Left ventricle myocardium inferior (tissue), 1 donor: ENCODE measurements at regions not wholly inside any gene's neighbourhood (a gene's known extent, or its start where the extent isn't known, plus 50 kb on each side); places are given as distances from the start of the nearest gene placed in this dataset.

Experiments used
- DNase-seq: peaks from one replicate; pipeline ENCODE4 v3.0.0-alpha.2; 2020
- H3K27ac ChIP-seq: fragments of 200-600 bp; replicated peaks from 2 replicates; pipeline ENCODE4 v1.8.0; 2021
- H3K27me3 ChIP-seq: fragments of 200-600 bp; 2 replicates; pipeline ENCODE4 v1.8.0; 2021; ENCODE audit warnings: low read depth
- H3K36me3 ChIP-seq: fragments of 200-600 bp; 2 replicates; pipeline ENCODE4 v1.8.0; 2021
- H3K4me1 ChIP-seq: fragments of 200-600 bp; 2 replicates; pipeline ENCODE4 v1.8.0; 2021
- H3K4me3 ChIP-seq: fragments of 200-600 bp; 2 replicates; pipeline ENCODE4 v1.8.0; 2021; ENCODE audit warnings: mild to moderate bottlenecking, moderate library complexity
- H3K9me3 ChIP-seq: fragments of 200-600 bp; replicated peaks from 2 replicates; pipeline ENCODE4 v1.8.0; 2021
- CTCF ChIP-seq: fragments of 200-600 bp; IDR thresholded peaks from 2 replicates; pipeline ENCODE4 v1.8.0; 2021; ENCODE audit warnings: antibody characterized with exemption, mild to moderate bottlenecking, borderline replicate concordance
- intact Hi-C: fragments of 100-400 bp; cut with micrococcal nuclease; formaldehyde crosslinking; loops from one replicate; pipeline ENCODE4 v1.11.0; 2022
- donor health status: DM: no; HTN: yes; CAD: no; lungs with severe emphysema.

GRCh38 chr11:90798769-90799168, 575.9 kb upstream of the CHORDC1 start:
- intact Hi-C loops = no loop called here
- TF ChIP-seq CTCF = no peak
- no peaks in the 10 kb centered on the region for H3K9me3 ChIP-seq
- H3K4me1 ChIP-seq = no peaks in the 10 kb centered on the region
- no peaks in the 10 kb centered on the region for H3K36me3 ChIP-seq
- H3K4me3 ChIP-seq = no peak overlapping the region
- no peak for DNase-seq
- H3K27me3 ChIP-seq = no peaks in the 10 kb centered on the region
- H3K27ac ChIP-seq = no peak overlapping the region

DNA sequence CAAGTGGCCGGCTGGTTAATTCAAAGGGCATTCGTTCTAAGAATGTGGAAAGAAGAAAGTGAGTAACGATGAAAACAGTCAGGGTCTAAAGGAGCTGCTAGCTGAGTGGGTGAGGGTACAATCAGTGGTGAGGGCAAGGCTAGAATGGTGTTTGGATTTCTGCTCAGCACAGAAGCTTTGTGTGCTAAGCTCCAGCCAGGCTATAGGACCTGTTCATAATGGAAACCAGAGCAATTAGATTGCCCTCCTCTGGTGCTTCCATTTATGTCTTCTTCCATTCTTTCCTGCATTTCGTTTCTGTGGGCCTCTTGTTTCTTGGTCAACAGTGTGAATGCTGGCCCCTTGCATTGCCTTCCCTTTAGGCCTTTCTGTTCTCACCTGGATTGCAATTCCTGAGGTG, 572.9 kb upstream of the CHORDC1 start:
- DNase-seq = no peak
- Histone ChIP-seq H3K27ac (no peak overlapping the region), H3K4me3 (no peak overlapping the region), H3K27me3 (no peaks in the 10 kb centered on the region), H3K36me3 (no peaks in the 10 kb centered on the region), H3K4me1 (no peaks in the 10 kb centered on the region), H3K9me3 (peaks cover under 1% of the 10 kb centered on the region)
- TF ChIP-seq CTCF = no peak
- intact Hi-C loops = no loop called here

DNA sequence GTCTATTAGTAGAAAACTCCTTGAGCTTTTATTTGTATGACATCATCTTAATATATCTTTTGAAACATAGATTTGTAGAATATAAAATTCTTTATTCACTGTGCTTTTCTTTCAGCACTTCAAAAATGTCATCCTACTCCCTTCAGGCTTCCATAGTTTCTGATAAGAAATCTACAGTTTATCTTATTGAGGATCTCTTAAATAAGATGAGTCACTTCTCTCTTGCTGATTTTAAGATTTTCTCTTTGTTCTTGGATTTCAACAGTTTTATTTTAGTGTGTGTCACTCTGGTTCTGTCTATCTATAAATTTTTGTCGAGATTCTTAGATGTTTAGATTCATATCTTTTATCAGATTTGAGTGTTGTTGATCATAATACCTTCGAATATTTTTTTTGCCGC, 566.1 kb upstream of the CHORDC1 start:
- intact Hi-C loops = no loop called here
- Histone ChIP-seq H3K9me3 (peaks cover 59% of the 10 kb centered on the region), H3K4me3 (no peak overlapping the region), H3K27ac (no peak overlapping the region), H3K27me3 (no peaks in the 10 kb centered on the region), H3K4me1 (no peaks in the 10 kb centered on the region), H3K36me3 (no peaks in the 10 kb centered on the region)
- TF ChIP-seq CTCF = no peak
- DNase-seq = no peak

DNA sequence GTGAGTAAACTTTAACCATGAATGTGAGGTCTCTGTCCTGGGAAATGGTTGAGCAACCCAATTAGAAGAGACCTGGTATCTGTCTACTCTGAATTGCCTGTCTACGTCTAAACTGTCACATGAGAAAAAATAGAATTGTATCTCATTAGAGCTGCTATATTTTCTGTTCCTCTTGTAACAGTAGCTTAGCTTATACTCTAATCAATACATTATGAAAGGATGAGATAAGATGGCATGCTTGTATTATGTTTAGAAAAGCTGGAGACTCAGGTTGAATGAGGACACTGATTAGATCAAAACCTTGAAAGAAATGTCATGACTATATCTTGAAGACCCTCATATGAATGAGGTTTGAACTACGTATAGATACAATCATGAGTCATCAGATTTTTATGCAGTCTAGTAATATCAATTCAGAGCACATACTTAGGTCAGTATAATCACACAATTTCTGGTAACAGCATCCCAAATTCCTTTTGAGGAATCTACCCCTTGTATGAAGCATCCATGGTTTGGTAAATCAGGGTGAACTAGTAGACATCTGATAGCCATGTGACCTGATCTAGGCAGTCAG, 561.5 kb upstream of the CHORDC1 start:
- no peak overlapping the region for H3K27ac ChIP-seq
- DNase-seq = no peak
- intact Hi-C loops = no loop called here
- peaks cover 45% of the 10 kb centered on the region for H3K9me3 ChIP-seq
- no peak for TF ChIP-seq CTCF
- no peak overlapping the region for H3K4me3 ChIP-seq
- H3K4me1 ChIP-seq = no peaks in the 10 kb centered on the region
- no peaks in the 10 kb centered on the region for H3K36me3 ChIP-seq
- no peaks in the 10 kb centered on the region for H3K27me3 ChIP-seq

DNA sequence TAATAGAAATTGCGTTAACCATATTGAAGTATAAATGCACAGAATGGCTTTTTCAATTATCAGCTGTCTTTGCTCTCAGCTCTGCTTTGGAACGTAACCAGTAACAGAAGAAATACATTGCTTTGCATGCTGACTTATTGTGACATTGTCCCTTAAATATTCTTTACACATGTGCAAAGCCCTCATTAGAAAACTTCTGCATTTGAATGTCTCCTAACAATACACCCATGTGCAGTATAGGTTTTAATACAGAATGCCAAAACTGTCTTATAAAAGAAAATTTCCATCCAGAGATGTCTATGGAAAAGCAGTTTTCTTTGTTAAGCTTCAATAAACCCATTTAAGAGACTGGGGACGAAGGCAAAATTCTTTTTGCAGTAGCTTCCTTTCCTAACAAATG, 560.3 kb upstream of the CHORDC1 start:
- Histone ChIP-seq H3K27ac (no peak overlapping the region), H3K4me3 (no peak overlapping the region), H3K9me3 (peaks cover 33% of the 10 kb centered on the region), H3K4me1 (no peaks in the 10 kb centered on the region), H3K36me3 (no peaks in the 10 kb centered on the region), H3K27me3 (no peaks in the 10 kb centered on the region)
- intact Hi-C loops = no loop called here
- no peak for TF ChIP-seq CTCF
- no peak for DNase-seq

- H3K4me3 ChIP-seq = no peak overlapping the region
- no peaks in the 10 kb centered on the region for H3K36me3 ChIP-seq
- no peak for DNase-seq
- TF ChIP-seq CTCF = no peak
- H3K9me3 ChIP-seq = peaks cover 4% of the 10 kb centered on the region
- no peaks in the 10 kb centered on the region for H3K4me1 ChIP-seq
- intact Hi-C loops = no loop called here
- no peak overlapping the region for H3K27ac ChIP-seq
- H3K27me3 ChIP-seq = no peaks in the 10 kb centered on the region
Measured at GRCh38 chr11:90779098-90779497, 556.2 kb upstream of the CHORDC1 start.
